T-cell (primary cell): ENCODE measurements at regions not wholly inside any gene's neighbourhood (a gene's known extent, or its start where the extent isn't known, plus 50 kb on each side); places are given as distances from the start of the nearest gene placed in this dataset.

ENCODE experiments used
- ATAC-seq, 4 experiments: fragments of 200-7000 bp in 3 of 4; fragments of 150-1000 bp in 1 of 4; cut with Tn5 transposase; replicated peaks in 1 of 4; 1 replicate in 3 of 4; 2 replicates in 1 of 4; pipeline ENCODE4 v1.10.0; 2021; ENCODE audit warnings: moderate library complexity in 3 of 4, mild to moderate bottlenecking in 2 of 4, moderate number of reproducible peaks in 1 of 4
- CTCF ChIA-PET, 2 donors: fragments of 300-600 bp; sonication (Branson Sonifier 250); formaldehyde crosslinking; loops; one replicate each; lab custom pipeline; 2022; ENCODE audit warnings: antibody characterized with exemption in 2 of 2; lab: Charles Lee
- POLR2A ChIA-PET, 2 donors: fragments of 300-600 bp; sonication (Branson Sonifier 250); formaldehyde crosslinking; loops; one replicate each; lab custom pipeline; 2022; ENCODE audit warnings: antibody characterized with exemption in 2 of 2; lab: Charles Lee
- DNase-seq, 35 experiments: peaks; one replicate each; pipeline versions ENCODE4 v3.0.0 to v3.0.0-alpha.2; 2013 to 2023
- H3K27ac ChIP-seq: one replicate; pipeline ENCODE4 v1.5.1; 2013; ENCODE audit warnings: low read length
- H3K27me3 ChIP-seq, 2 experiments: replicated peaks in 1 of 2; 1 replicate in 1 of 2; 2 replicates in 1 of 2; pipeline versions ENCODE4 v1.6.1 to v1.7.0; 2013; ENCODE audit warnings: low read length in 1 of 2, mixed read lengths in 1 of 2; ENCODE audit not compliant: control insufficient read depth in 2 of 2, insufficient read depth in 2 of 2; ENCODE audit errors: extremely low read depth in 1 of 2
- H3K36me3 ChIP-seq, 2 donors: 1 replicate in 1 of 2; 2 replicates in 1 of 2; pipeline versions ENCODE4 v1.6.1 to v1.7.0; 2013; ENCODE audit warnings: low read length in 1 of 2; ENCODE audit not compliant: control insufficient read depth in 2 of 2, insufficient read depth in 1 of 2; ENCODE audit errors: extremely low read depth in 1 of 2
- H3K4me1 ChIP-seq, 2 experiments: 1 replicate in 1 of 2; 2 replicates in 1 of 2; pipeline versions ENCODE4 v1.6.1 to v1.7.0; 2013; ENCODE audit warnings: low read length in 2 of 2, mixed read lengths in 1 of 2; ENCODE audit not compliant: insufficient read depth in 2 of 2, control insufficient read depth in 1 of 2; ENCODE audit errors: extremely low read depth in 1 of 2
- H3K4me3 ChIP-seq, 2 donors: 1 replicate in 1 of 2; 2 replicates in 1 of 2; pipeline versions ENCODE4 v1.5.1 to v1.7.0; 2013; ENCODE audit warnings: mild to moderate bottlenecking in 2 of 2, low read length in 1 of 2, moderate library complexity in 1 of 2; ENCODE audit not compliant: control insufficient read depth in 1 of 2; ENCODE audit errors: extremely low read depth in 1 of 2
- H3K9me3 ChIP-seq: 2 replicates; pipeline ENCODE4 v1.7.0; 2013
- H3K27ac Mint-ChIP-seq, 2 donors: one replicate each; pipeline ENCODE4 v1.8.0; 2020 to 2021; ENCODE audit warnings: mild to moderate bottlenecking in 2 of 2, mixed read lengths in 2 of 2
- H3K27me3 Mint-ChIP-seq, 2 donors: one replicate each; pipeline ENCODE4 v1.8.0; 2021 to 2022; ENCODE audit warnings: mixed read lengths in 2 of 2
- H3K36me3 Mint-ChIP-seq: one replicate; pipeline ENCODE4 v1.8.0; 2021; ENCODE audit warnings: mixed read lengths
- H3K4me1 Mint-ChIP-seq, 3 donors: one replicate each; pipeline ENCODE4 v1.8.0; 2020 to 2022; ENCODE audit warnings: mixed read lengths in 3 of 3, mild to moderate bottlenecking in 1 of 3
- H3K4me3 Mint-ChIP-seq, 3 donors: one replicate each; pipeline ENCODE4 v1.8.0; 2020 to 2022; ENCODE audit warnings: mild to moderate bottlenecking in 3 of 3, mixed read lengths in 3 of 3, moderate library complexity in 3 of 3
- H3K9me3 Mint-ChIP-seq, 3 donors: one replicate each; pipeline ENCODE4 v1.8.0; 2020 to 2022; ENCODE audit warnings: mixed read lengths in 3 of 3
- WGBS: methylation state at CpG from one replicate; pipeline ENCODE4 v1.1.5; 2013; ENCODE audit warnings: missing lambda C conversion rate; ENCODE audit not compliant: insufficient coverage; 5-methylcytosine and 5-hydroxymethylcytosine counted together

DNA sequence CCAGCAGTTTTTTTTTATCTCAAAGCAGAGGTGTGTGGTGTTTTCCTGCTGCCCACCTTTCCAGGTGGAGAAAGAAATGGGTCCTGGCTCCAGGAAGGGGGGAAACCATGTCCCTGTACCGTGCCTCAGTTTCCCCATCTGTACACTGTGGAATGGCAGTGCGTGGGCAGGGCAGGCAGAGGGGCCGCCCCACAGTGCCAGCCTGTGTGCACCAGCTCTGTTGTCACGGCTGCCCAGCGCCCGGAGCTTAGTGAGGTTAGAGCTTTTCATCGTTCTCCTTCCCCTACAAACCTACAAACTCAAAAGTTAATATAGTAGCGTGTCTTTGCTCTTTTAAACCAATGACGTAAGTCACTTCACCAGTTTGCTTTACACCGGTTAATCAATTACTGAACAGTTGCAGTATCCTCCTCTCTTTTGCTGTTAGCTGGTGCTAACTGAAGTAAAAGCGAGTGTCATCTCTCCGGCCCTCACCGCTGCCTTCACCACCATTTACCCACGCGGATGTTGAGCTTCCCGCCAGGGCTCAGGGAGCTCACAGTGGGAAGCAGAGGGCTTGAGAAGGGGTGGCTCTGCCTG lies 114.8 kb upstream of the ADRA2C start:
- no peaks in the 10 kb centered on the region for H3K9me3 ChIP-seq
- ATAC-seq: no peak
- no peak overlapping the region for H3K4me3 ChIP-seq
- H3K36me3 Mint-ChIP-seq: no peaks in the 10 kb centered on the region
- ChIA-PET CTCF (no interaction called here), POLR2A (no interaction called here)
- WGBS: 100% methylated on average over 1 of the region's 16 CpGs
- H3K36me3 ChIP-seq: no peaks in the 10 kb centered on the region
- no peak for DNase-seq
- H3K27ac Mint-ChIP-seq: no peak overlapping the region
- no peaks in the 10 kb centered on the region for H3K9me3 Mint-ChIP-seq
- no peak overlapping the region for H3K4me3 Mint-ChIP-seq
- H3K27ac ChIP-seq: no peak overlapping the region
- peaks cover 0 to 42% of the 10 kb centered on the region in 2 experiments for H3K27me3 ChIP-seq
- no peaks in the 10 kb centered on the region for H3K4me1 Mint-ChIP-seq
- H3K27me3 Mint-ChIP-seq: peaks cover 18 to 19% of the 10 kb centered on the region in 2 donors
- H3K4me1 ChIP-seq: no peaks in the 10 kb centered on the region

GRCh38 chr4:3649491-3649890 lies 116.7 kb upstream of the ADRA2C start:
- Mint-ChIP-seq H3K36me3 (no peaks in the 10 kb centered on the region), H3K27ac (no peak overlapping the region), H3K4me3 (no peak overlapping the region), H3K27me3 (peaks cover 9 to 11% of the 10 kb centered on the region in 2 donors), H3K4me1 (no peaks in the 10 kb centered on the region), H3K9me3 (no peaks in the 10 kb centered on the region)
- no peak overlapping the region for H3K27ac ChIP-seq
- DNase-seq: no peak
- no peaks in the 10 kb centered on the region for H3K9me3 ChIP-seq
- CTCF ChIA-PET: no interaction called here
- 85% methylated on average over 14 of the region's 16 CpGs for WGBS
- POLR2A ChIA-PET: no interaction called here
- no peaks in the 10 kb centered on the region for H3K4me1 ChIP-seq
- H3K4me3 ChIP-seq: no peak overlapping the region
- no peak for ATAC-seq
- peaks cover 0 to 33% of the 10 kb centered on the region in 2 experiments for H3K27me3 ChIP-seq
- no peaks in the 10 kb centered on the region for H3K36me3 ChIP-seq

GRCh38 chr4:3648731-3649130 lies 116.5 kb upstream of the LRPAP1 start:
- ChIA-PET POLR2A (no interaction called here), CTCF (no interaction called here)

GRCh38 chr4:3648195-3648594 lies 116.0 kb upstream of the LRPAP1 start:
- ChIA-PET CTCF (no interaction called here), POLR2A (no interaction called here)
- WGBS: 76% methylated on average over 16 of the region's 16 CpGs
- H3K4me3 Mint-ChIP-seq: no peak overlapping the region
- H3K27ac Mint-ChIP-seq: no peak overlapping the region
- no peaks in the 10 kb centered on the region for H3K36me3 Mint-ChIP-seq
- Histone ChIP-seq H3K4me1 (no peaks in the 10 kb centered on the region), H3K4me3 (no peak overlapping the region), H3K36me3 (no peaks in the 10 kb centered on the region), H3K9me3 (no peaks in the 10 kb centered on the region), H3K27me3 (peaks cover 0 to 39% of the 10 kb centered on the region in 2 experiments), H3K27ac (no peak overlapping the region)
- H3K27me3 Mint-ChIP-seq: peaks cover 8% of the 10 kb centered on the region in 2 donors
- H3K9me3 Mint-ChIP-seq: no peaks in the 10 kb centered on the region
- no peaks in the 10 kb centered on the region for H3K4me1 Mint-ChIP-seq
- ATAC-seq (no peak), DNase-seq (no peak)

More at GRCh38 chr4:3648731-3649130, 116.5 kb upstream of the LRPAP1 start:
- no peak overlapping the region for H3K4me3 ChIP-seq
- Mint-ChIP-seq H3K4me3 (no peak overlapping the region), H3K36me3 (no peaks in the 10 kb centered on the region), H3K4me1 (no peaks in the 10 kb centered on the region), H3K27me3 (peaks cover 9% of the 10 kb centered on the region in 2 donors), H3K27ac (no peak overlapping the region), H3K9me3 (no peaks in the 10 kb centered on the region)
- H3K4me1 ChIP-seq: no peaks in the 10 kb centered on the region
- no peaks in the 10 kb centered on the region for H3K36me3 ChIP-seq
- ATAC-seq (no peak), DNase-seq (no peak)
- no peak overlapping the region for H3K27ac ChIP-seq
- 77% methylated on average over 15 of the region's 17 CpGs for WGBS
- H3K27me3 ChIP-seq: peaks cover 0 to 40% of the 10 kb centered on the region in 2 experiments
- no peaks in the 10 kb centered on the region for H3K9me3 ChIP-seq

- Histone ChIP-seq H3K27ac (no peak overlapping the region), H3K4me1 (no peaks in the 10 kb centered on the region), H3K9me3 (no peaks in the 10 kb centered on the region), H3K4me3 (no peak overlapping the region), H3K27me3 (peaks cover 0 to 36% of the 10 kb centered on the region in 2 experiments), H3K36me3 (no peaks in the 10 kb centered on the region)
- no peak for DNase-seq
- Mint-ChIP-seq H3K4me1 (no peaks in the 10 kb centered on the region), H3K4me3 (no peak overlapping the region), H3K9me3 (no peaks in the 10 kb centered on the region), H3K27me3 (peaks cover 4 to 7% of the 10 kb centered on the region in 2 donors), H3K36me3 (no peaks in the 10 kb centered on the region), H3K27ac (no peak overlapping the region)
- ChIA-PET CTCF (no interaction called here), POLR2A (no interaction called here)
- ATAC-seq: no peak
- 90% methylated on average over 7 of the region's 12 CpGs for WGBS
Observed at GRCh38 chr4:3647421-3647820, 115.2 kb upstream of the LRPAP1 start.

DNA sequence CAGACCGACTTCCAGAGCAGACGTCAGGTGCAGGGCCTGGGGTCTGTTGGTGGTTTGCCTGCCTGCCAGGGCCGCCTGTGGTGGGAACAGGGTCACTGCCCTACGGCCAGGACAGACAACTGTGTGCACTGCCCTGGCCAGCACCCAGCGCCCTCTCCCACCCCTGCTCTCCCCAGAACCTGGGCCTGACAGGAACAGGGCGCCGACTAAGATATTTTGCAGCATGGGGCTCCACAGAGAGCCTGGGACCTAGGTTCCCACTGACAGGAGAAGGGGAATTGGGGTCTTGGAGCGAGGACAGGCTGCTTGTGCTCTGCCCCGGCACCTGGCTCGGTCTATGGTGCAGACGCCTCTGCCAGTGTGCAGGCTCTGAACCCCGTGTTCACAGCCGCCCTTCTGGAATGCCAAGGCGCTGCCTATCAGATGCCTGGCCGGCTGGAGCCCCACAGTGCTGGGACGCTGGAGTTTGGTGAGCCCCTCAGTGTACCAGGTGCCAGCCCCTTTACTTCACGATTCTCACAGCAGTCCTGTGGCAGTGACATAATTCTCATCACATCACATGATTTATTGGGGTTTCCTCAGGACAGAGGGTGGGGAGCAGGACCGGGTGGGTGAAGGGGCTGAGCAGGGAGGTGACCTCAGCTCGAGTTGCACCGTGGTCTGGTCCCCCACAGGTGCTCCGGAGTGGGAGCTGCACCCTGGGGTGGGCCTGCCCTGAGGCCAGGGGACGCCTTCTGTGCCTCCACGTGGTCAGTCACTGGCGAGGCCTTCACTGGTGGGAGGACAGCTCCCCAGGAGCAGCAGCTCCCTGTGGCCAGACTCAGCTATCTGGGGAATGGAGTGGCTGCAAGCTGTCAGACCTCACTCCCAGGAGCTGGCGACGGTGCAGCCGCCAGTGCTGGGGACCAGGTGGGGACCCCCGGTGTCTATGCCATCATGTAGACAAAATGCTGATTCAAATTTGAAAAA lies 113.8 kb upstream of the LRPAP1 start:
- Mint-ChIP-seq H3K27me3 (peaks cover 4 to 5% of the 10 kb centered on the region in 2 donors), H3K9me3 (no peaks in the 10 kb centered on the region), H3K4me1 (no peaks in the 10 kb centered on the region), H3K27ac (no peak overlapping the region), H3K36me3 (no peaks in the 10 kb centered on the region), H3K4me3 (no peak overlapping the region)
- DNase-seq (no peak), ATAC-seq (no peak)
- ChIA-PET POLR2A (no interaction called here), CTCF (no interaction called here)
- no peak overlapping the region for H3K27ac ChIP-seq
- H3K36me3 ChIP-seq: no peaks in the 10 kb centered on the region
- H3K9me3 ChIP-seq: no peaks in the 10 kb centered on the region
- H3K4me3 ChIP-seq: no peak overlapping the region
- WGBS: 68% methylated on average over 24 of the region's 28 CpGs
- no peaks in the 10 kb centered on the region for H3K4me1 ChIP-seq
- H3K27me3 ChIP-seq: peaks cover 0 to 28% of the 10 kb centered on the region in 2 experiments
